ENCODE measurements at regions not wholly inside any gene's neighbourhood (a gene's known extent, or its start where the extent isn't known, plus 50 kb on each side); places are given as distances from the start of the nearest gene placed in this dataset.
A peak's percentile ranks its signal among the peaks of the same experiment; 100 is the strongest.
"Not testable (repeated sequence)": the region's sequence is repeated elsewhere in the genome, so short reads cannot be mapped to it uniquely, and the experiment has no call there.

- not testable (repeated sequence) for H3K27me3 ChIP-seq (ENCODE audit: control insufficient read depth, insufficient read depth, low read length); H3K4me3 ChIP-seq (ENCODE audit: low read length); H3K27ac ChIP-seq (ENCODE audit: low read length); H3K9ac ChIP-seq (ENCODE audit: low read length); H3K4me1 ChIP-seq (ENCODE audit: control insufficient read depth, low read depth, low read length); H3K36me3 ChIP-seq (ENCODE audit: control insufficient read depth, low read depth, low read length); H3K9me3 ChIP-seq (ENCODE audit: control insufficient read depth, low read depth, low read length)
Measured at GRCh38 chr16:73940786-73941185, 355.8 kb upstream of the PSMD7 start.

DNA sequence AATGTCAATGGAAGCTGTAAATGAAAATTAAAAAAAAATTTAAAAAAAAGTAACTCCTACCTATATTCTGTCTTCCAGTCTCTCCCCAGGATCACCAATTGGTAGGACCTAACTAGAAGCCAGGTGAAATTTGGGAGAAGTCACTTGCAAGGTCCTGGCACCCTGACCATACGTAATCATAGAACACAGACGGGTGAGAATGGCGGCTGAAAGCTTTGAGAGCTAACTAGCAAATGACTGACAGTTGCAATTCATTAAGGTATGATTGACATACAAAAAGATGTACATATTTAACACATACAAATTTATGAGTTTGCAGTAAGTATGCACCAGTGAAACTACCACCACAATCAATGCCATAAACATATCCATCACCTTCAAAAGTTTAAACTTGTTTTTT, 372.7 kb upstream of the PSMD7 start:
- H3K4me1 ChIP-seq (ENCODE audit: control insufficient read depth, low read depth, low read length), result no peaks in the 10 kb centered on the region
- H3K36me3 ChIP-seq (ENCODE audit: control insufficient read depth, low read depth, low read length), result no peaks in the 10 kb centered on the region
- no peak overlapping the region for H3K9ac ChIP-seq (ENCODE audit: low read length)
- H3K9me3 ChIP-seq (ENCODE audit: control insufficient read depth, low read depth, low read length), result no peaks in the 10 kb centered on the region
- H3K27me3 ChIP-seq (ENCODE audit: control insufficient read depth, insufficient read depth, low read length), result no peaks in the 10 kb centered on the region
- no peak overlapping the region for H3K27ac ChIP-seq (ENCODE audit: low read length)
- no peak overlapping the region for H3K4me3 ChIP-seq (ENCODE audit: low read length)

GRCh38 chr16:73921295-73921694, 375.3 kb upstream of the PSMD7 start:
- H3K36me3 ChIP-seq (ENCODE audit: control insufficient read depth, low read depth, low read length), result no peaks in the 10 kb centered on the region
- no peak overlapping the region for H3K9ac ChIP-seq (ENCODE audit: low read length)
- H3K27ac ChIP-seq (ENCODE audit: low read length), result no peak overlapping the region
- peaks cover 1% of the 10 kb centered on the region for H3K4me1 ChIP-seq (ENCODE audit: control insufficient read depth, low read depth, low read length)
- H3K9me3 ChIP-seq (ENCODE audit: control insufficient read depth, low read depth, low read length), result no peaks in the 10 kb centered on the region
- H3K4me3 ChIP-seq (ENCODE audit: low read length), result no peak overlapping the region
- H3K27me3 ChIP-seq (ENCODE audit: control insufficient read depth, insufficient read depth, low read length), result no peaks in the 10 kb centered on the region

DNA sequence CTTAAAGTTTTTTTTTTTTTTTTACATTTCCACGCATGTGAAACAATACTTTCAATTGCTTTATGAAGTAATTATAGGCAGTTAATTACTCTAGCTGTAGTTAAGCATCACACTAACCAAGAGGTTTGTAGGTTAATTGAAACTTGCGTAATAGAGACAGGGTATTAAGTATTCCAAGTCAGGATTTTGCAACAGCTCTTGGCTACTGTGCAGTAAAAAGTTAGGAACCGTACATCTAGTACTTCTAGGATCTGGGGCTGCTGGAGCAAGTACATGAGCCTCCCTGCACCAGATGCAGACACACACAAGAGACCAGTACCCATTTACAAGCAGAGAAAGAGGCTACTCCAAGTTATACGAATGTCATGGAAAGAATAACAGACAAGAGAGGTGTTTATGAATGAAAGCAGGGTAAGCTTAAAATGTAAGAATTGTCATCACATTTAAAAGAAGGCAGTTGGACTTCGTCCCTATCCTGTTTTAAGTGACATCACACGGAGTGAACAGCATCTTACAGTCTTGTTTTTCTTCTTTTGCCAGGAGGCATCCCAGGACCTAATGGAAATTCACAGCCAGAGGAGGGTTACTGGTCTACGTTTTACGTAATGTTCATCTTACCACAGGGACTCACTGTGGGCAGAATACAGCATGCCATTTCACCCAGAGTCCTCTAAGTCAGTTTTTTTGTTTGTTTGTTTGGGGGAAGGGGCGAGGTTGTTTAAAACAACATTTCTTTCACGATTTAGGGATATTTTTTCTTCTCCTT, 379.6 kb upstream of the PSMD7 start:
- Histone ChIP-seq H3K27me3 (ENCODE audit: control insufficient read depth, insufficient read depth, low read length) (no peaks in the 10 kb centered on the region), H3K27ac (ENCODE audit: low read length) (no peak overlapping the region), H3K36me3 (ENCODE audit: control insufficient read depth, low read depth, low read length) (no peaks in the 10 kb centered on the region), H3K4me1 (ENCODE audit: control insufficient read depth, low read depth, low read length) (peaks cover 16% of the 10 kb centered on the region), H3K9me3 (ENCODE audit: control insufficient read depth, low read depth, low read length) (no peaks in the 10 kb centered on the region), H3K4me3 (ENCODE audit: low read length) (no peak overlapping the region), H3K9ac (ENCODE audit: low read length) (no peak overlapping the region)

- Histone ChIP-seq H3K27me3 (ENCODE audit: control insufficient read depth, insufficient read depth, low read length) (no peaks in the 10 kb centered on the region), H3K9ac (ENCODE audit: low read length) (no peak overlapping the region), H3K36me3 (ENCODE audit: control insufficient read depth, low read depth, low read length) (no peaks in the 10 kb centered on the region)
Measured at GRCh38 chr16:73915935-73916334, 380.7 kb upstream of the PSMD7 start.

DNA sequence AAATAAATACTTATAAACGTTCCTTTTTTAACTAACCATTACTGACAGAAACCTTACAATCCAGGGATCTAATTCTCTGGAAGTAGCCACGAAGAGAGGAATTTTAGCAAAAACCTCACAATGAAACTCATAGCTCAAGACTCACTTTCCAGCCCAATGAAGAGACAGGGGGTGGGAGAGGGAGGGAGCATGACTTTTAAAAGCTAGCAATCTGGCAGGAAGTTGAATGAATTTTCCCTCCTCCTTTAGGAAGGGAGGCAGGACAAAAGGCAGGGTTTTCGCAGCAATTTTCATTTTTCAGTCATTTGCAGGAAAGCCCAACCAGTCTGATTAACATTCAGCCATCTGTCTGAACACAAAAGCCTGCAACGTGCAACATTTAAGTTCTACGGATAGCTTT, 381.5 kb upstream of the PSMD7 start:
- no peak overlapping the region for H3K9ac ChIP-seq (ENCODE audit: low read length)
- H3K4me1 ChIP-seq (ENCODE audit: control insufficient read depth, low read depth, low read length), result peaks cover 16% of the 10 kb centered on the region
- peak overlapping the region; percentile 4 for H3K4me3 ChIP-seq (ENCODE audit: low read length)
- no peak overlapping the region for H3K27ac ChIP-seq (ENCODE audit: low read length)
- no peaks in the 10 kb centered on the region for H3K9me3 ChIP-seq (ENCODE audit: control insufficient read depth, low read depth, low read length)
- no peaks in the 10 kb centered on the region for H3K27me3 ChIP-seq (ENCODE audit: control insufficient read depth, insufficient read depth, low read length)
- no peaks in the 10 kb centered on the region for H3K36me3 ChIP-seq (ENCODE audit: control insufficient read depth, low read depth, low read length)

More at GRCh38 chr16:73915935-73916334, 380.7 kb upstream of the PSMD7 start:
- no peak overlapping the region for H3K4me3 ChIP-seq (ENCODE audit: low read length)
- H3K4me1 ChIP-seq (ENCODE audit: control insufficient read depth, low read depth, low read length), result peaks cover 16% of the 10 kb centered on the region
- no peak overlapping the region for H3K27ac ChIP-seq (ENCODE audit: low read length)
- no peaks in the 10 kb centered on the region for H3K9me3 ChIP-seq (ENCODE audit: control insufficient read depth, low read depth, low read length)

DNA sequence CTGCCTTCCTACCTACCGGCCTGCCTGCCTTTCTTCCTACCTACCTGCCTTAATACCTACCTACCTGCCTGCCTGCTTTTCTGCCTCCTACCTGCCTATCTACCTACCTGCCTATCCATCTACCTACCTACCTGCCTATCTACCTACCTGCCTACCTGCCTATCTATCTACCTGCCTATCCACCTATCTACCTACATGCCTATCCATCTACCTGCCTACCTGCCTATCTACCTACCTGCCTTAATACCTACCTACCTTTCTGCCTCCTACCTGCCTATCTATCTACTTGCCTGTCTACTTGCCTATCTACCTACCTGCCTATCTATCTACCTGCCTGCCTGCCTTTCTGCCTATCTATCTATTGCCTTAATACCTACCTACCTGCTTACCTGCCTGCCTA, 383.8 kb upstream of the PSMD7 start:
- H3K4me1 ChIP-seq (ENCODE audit: control insufficient read depth, low read depth, low read length), result peaks cover 16% of the 10 kb centered on the region

DNA sequence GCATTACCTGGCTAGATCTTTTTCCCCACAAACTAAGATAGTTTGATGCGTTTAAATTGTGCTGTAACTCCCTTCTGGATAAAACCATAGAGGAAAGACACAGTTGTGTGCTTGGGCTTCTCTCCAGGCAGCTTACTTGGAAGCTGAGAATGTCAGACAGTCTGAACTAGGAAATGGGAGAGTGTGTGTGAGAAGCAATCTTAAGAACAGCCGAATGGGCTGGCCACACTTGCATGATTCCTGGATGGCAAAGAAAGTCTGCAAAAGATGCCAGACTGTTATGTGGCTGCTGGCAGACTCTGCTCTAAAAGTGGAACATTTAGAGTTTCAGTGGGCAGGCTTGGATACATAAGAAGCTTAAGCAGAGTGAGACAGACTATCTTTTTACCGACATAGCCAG, 384.3 kb upstream of the PSMD7 start:
- H3K4me3 ChIP-seq (ENCODE audit: low read length), result no peak overlapping the region
- no peaks in the 10 kb centered on the region for H3K36me3 ChIP-seq (ENCODE audit: control insufficient read depth, low read depth, low read length)
- no peak overlapping the region for H3K27ac ChIP-seq (ENCODE audit: low read length)
- no peak overlapping the region for H3K9ac ChIP-seq (ENCODE audit: low read length)
- H3K4me1 ChIP-seq (ENCODE audit: control insufficient read depth, low read depth, low read length), result peaks cover 16% of the 10 kb centered on the region
- H3K9me3 ChIP-seq (ENCODE audit: control insufficient read depth, low read depth, low read length), result no peaks in the 10 kb centered on the region
- H3K27me3 ChIP-seq (ENCODE audit: control insufficient read depth, insufficient read depth, low read length), result no peaks in the 10 kb centered on the region

More for the DNA sequence above, 383.8 kb upstream of the PSMD7 start:
- no peak overlapping the region for H3K9ac ChIP-seq (ENCODE audit: low read length)
- H3K4me3 ChIP-seq (ENCODE audit: low read length), result no peak overlapping the region
- no peak overlapping the region for H3K27ac ChIP-seq (ENCODE audit: low read length)
- no peaks in the 10 kb centered on the region for H3K27me3 ChIP-seq (ENCODE audit: control insufficient read depth, insufficient read depth, low read length)
- no peaks in the 10 kb centered on the region for H3K9me3 ChIP-seq (ENCODE audit: control insufficient read depth, low read depth, low read length)
- H3K36me3 ChIP-seq (ENCODE audit: control insufficient read depth, low read depth, low read length), result no peaks in the 10 kb centered on the region

GRCh38 chr16:73909529-73910035, 387.0 kb upstream of the PSMD7 start:
- H3K36me3 ChIP-seq (ENCODE audit: control insufficient read depth, low read depth, low read length), result no peaks in the 10 kb centered on the region
- no peak overlapping the region for H3K27ac ChIP-seq (ENCODE audit: low read length)
- no peak overlapping the region for H3K4me3 ChIP-seq (ENCODE audit: low read length)
- H3K4me1 ChIP-seq (ENCODE audit: control insufficient read depth, low read depth, low read length), result no peaks in the 10 kb centered on the region
- no peaks in the 10 kb centered on the region for H3K9me3 ChIP-seq (ENCODE audit: control insufficient read depth, low read depth, low read length)
- H3K27me3 ChIP-seq (ENCODE audit: control insufficient read depth, insufficient read depth, low read length), result no peaks in the 10 kb centered on the region
- no peak overlapping the region for H3K9ac ChIP-seq (ENCODE audit: low read length)

DNA sequence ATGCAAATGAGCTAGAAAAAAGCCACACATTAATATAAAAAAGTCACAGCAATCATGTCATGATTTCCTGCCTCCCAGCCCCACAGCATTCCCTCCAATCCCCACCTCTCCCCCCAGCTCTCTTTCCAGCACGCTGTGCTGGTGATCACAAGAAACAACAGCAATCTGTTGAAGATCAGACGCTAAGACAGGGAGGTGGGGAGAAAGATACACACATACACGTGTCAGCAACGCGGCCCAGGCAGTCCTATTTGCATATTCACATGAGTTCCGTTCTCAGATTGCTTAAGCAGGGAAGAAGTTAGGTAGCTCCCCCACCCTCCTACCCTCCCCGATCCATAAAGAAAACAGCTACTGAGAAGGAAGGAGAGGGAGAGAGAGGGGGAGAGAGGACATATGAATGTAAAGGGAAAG, 405.5 kb upstream of the PSMD7 start:
- Histone ChIP-seq H3K4me1 (ENCODE audit: control insufficient read depth, low read depth, low read length) (peaks cover 21% of the 10 kb centered on the region), H3K9me3 (ENCODE audit: control insufficient read depth, low read depth, low read length) (no peaks in the 10 kb centered on the region), H3K9ac (ENCODE audit: low read length) (peak overlapping the region; percentile 38), H3K4me3 (ENCODE audit: low read length) (peak overlapping the region; percentile 60), H3K27ac (ENCODE audit: low read length) (no peak overlapping the region), H3K27me3 (ENCODE audit: control insufficient read depth, insufficient read depth, low read length) (no peaks in the 10 kb centered on the region), H3K36me3 (ENCODE audit: control insufficient read depth, low read depth, low read length) (no peaks in the 10 kb centered on the region)

DNA sequence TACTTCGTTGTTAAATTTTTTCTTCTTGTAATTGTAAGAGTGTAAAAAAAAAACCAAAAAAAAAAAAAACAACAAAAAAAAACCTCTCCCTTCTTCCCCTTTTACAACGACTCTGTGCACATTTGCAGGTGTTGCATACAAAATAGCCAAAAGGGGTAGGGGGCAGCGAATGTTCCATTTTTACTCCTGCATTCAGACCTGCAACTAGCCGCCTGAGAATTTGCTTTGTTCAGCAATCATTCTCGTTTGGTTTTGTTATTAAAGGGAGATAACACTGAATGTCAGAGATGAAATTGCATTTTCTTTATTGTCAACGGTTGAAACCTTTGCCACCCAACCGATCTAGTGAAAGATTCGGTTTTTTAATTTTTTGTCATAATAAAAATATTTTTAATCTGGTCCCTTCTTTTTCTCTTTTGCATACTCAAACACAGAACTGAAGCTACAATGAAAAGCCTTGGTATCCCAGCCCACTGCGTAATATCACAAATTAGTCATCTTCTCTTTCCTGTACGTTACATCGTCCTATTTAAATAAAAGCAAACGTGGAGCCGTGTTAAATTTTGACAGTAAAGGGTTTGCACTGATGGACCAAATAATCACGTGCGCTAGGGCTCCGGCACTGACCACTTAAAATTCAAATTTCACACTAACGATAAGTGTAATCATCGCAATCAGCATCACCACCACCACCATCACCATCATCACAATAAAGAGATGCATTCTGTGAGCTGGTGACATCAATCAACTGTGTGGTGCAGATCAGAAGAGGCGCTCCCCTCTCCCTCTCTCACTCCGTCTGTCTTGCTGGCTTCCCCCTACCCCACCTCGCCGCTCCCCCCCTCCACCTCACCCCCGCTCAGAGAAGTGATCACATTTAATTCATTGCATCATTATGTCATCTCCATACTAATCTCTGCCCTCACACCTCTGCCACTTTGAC, 406.2 kb upstream of the PSMD7 start:
- peaks cover 21% of the 10 kb centered on the region for H3K4me1 ChIP-seq (ENCODE audit: control insufficient read depth, low read depth, low read length)
- no peaks in the 10 kb centered on the region for H3K36me3 ChIP-seq (ENCODE audit: control insufficient read depth, low read depth, low read length)
- H3K27me3 ChIP-seq (ENCODE audit: control insufficient read depth, insufficient read depth, low read length), result no peaks in the 10 kb centered on the region
- peak overlapping the region; percentile 60 for H3K4me3 ChIP-seq (ENCODE audit: low read length)
- H3K27ac ChIP-seq (ENCODE audit: low read length), result no peak overlapping the region
- no peaks in the 10 kb centered on the region for H3K9me3 ChIP-seq (ENCODE audit: control insufficient read depth, low read depth, low read length)
- H3K9ac ChIP-seq (ENCODE audit: low read length), result peak overlapping the region; percentile 38

Measured in iPS-18a (cell line).